Body of pancreas (tissue), 4 donors: ENCODE measurements at regions not wholly inside any gene's neighbourhood (a gene's known extent, or its start where the extent isn't known, plus 50 kb on each side); places are given as distances from the start of the nearest gene placed in this dataset.

Experiments
- CTCF ChIP-seq, 7 experiments: fragments of 450-650 bp in 4 of 7; fragments of 200-600 bp in 3 of 7; sonication (generic) in 3 of 7; IDR thresholded peaks; one replicate each; pipeline ENCODE4 v1.5.1; 2016 to 2019; ENCODE audit warnings: antibody characterized with exemption in 7 of 7
- POLR2A ChIP-seq, 3 donors: fragments of 450-650 bp; IDR thresholded peaks; one replicate each; pipeline ENCODE4 v1.6.1; 2016; ENCODE audit warnings: antibody characterized with exemption in 3 of 3, mild to moderate bottlenecking in 2 of 3

- TF ChIP-seq CTCF (IDR thresholded peaks at IDR 0.05) (no peak), POLR2A (IDR thresholded peaks at IDR 0.05) (no peak)
Measured at GRCh38 chr10:111384556-111384955, 307.7 kb downstream of the ADRA2A start.
